Right kidney (tissue), 1 donor: ENCODE measurements at regions not wholly inside any gene's neighbourhood (a gene's known extent, or its start where the extent isn't known, plus 50 kb on each side); places are given as distances from the start of the nearest gene placed in this dataset.

Experiments
- DNase-seq: peaks from one replicate; pipeline ENCODE4 v3.0.0-alpha.2; 2016

GRCh38 chr2:21519821-21520220, 396.1 kb downstream of the TDRD15 start:
- no peak for DNase-seq

DNA sequence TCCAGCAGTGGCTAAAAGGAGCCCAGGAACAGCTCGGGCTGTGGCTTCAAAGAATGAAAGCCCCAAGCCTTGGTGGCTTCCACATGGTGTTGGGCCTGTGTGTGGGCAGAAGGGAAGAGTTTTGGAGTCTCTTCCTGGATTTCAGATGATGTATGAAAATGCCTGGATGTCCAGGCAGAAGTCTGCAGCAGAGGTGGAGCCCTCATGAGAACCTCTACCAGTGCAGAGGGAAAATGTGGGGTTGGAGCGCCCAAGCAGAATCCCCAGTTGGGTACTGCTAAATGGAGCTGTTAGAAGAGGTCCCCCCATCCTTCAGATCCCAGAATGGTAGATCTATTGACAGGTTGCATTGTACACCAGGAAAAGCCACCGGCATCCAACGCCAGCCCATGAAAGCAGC, 412.1 kb downstream of the TDRD15 start:
- no peak for DNase-seq

GRCh38 chr2:21539685-21540084, 415.9 kb downstream of the TDRD15 start:
- no peak for DNase-seq

GRCh38 chr2:21543630-21544029, 419.9 kb downstream of the TDRD15 start:
- DNase-seq, result no peak

DNA sequence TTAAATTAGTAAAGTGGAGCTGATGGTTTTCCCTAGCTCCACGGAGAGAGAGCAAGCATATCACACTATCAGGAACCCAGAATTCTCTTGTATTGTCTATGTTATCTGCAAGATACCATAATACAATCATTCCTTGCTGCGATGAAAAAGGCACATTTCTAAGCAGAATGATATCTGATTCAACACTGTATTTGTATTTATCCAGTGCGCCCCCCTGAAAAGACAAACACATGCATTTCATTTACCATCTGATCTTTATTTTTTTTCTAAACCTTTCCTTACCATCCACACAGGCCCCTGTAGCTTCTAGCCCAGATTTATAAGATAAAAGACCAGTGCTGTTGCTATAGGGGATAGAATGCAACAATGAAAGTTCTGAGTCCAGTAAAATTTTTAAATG, 420.6 kb downstream of the TDRD15 start:
- no peak for DNase-seq

DNA sequence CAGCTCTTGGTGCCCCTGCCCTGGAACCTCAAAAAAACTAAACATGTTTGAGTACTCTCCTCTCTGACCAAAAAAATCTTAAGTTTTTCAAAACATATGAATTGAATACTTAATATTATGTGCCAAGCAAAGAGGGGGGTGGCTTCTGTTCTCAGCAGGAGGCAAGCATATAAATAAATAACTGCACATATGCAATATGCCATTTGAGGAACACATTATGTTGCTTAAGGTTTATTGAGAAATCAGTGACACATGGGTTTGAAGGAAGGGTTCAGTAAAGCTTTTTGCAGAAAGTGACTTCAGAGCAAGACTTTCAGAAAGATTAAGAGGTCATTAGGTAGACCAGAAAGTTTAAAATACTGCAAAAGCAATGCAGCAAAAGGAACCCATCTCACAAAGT, 429.2 kb downstream of the TDRD15 start:
- DNase-seq, result no peak

DNA sequence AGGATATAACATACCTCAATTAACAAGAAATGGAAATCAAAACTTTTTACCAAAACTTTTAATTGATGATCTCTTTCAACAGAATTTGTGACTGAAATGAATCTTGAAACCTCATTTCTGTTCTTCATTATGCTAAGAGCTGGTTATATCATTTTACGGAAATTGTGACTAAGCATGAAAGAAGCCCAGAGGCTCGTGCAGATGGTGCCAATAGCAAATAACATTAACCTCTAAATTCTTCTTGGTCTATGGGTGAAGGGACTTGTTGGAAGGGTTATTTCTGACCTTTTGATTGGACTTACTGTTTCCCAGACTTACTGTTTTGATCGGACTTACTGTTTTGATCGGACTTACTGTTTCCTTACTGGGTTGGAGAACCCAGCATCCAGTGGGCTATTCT, 435.6 kb downstream of the TDRD15 start:
- DNase-seq, result no peak

- DNase-seq, result no peak
Observed at GRCh38 chr2:21561965-21562364, 438.2 kb downstream of the TDRD15 start.

- DNase-seq, result no peak
Observed at GRCh38 chr2:21567395-21567794, 443.6 kb downstream of the TDRD15 start.

DNA sequence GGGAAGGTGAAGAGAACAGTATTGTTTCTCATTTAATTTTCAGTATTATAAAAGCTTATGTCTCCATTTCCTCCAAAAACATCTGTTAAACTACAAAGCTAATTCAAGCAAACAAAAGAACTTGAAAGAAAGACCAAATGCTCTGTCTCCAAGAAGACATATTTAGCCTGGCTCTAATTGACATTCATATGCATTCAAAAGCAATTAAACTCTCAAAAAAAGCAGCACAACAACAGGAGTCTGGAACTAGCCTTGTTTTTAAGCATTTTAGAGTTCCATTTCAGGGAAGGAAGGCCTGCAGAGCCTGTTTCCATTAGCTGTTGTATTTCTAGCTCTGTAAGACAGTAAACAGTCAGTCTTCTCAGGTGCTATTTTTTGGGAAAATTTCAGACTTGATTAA, 447.9 kb downstream of the TDRD15 start:
- DNase-seq, result no peak

GRCh38 chr2:21580391-21580790, 456.6 kb downstream of the TDRD15 start:
- no peak for DNase-seq

- no peak for DNase-seq
Observed at GRCh38 chr2:21585881-21586280, 462.1 kb downstream of the TDRD15 start.

DNA sequence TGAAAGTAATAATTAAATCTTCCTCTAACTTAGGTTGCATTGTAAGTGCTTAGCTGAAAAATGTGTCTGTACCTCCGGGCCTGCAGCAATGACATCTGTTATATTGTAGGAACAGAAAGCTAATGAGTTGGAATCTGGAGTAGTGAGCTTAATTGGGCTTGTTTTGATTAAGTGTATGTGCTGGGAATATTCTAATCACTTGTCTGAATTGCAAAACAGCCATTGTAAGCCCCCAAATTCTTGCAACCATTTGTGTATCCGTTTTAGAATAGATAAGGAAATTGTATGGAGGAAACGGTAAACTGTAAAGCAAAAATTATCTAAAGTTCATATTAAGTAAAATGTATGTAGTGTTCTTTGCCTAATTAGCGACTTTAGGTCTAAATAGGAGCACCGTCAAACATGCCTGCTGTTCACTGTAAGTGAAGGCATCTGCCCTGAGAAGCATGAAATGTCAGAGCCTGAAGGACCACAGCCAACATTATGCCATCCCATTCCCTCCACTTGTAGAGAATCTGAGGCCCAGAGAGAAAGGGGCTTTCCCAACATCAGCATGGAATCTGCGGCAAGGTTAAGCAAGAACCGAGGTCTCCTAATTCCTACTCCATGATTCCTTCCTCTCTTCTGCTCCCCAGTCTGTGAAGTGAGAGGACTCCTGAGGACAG, 466.4 kb downstream of the TDRD15 start:
- no peak for DNase-seq

GRCh38 chr2:21591926-21592325, 468.2 kb downstream of the TDRD15 start:
- no peak for DNase-seq

DNA sequence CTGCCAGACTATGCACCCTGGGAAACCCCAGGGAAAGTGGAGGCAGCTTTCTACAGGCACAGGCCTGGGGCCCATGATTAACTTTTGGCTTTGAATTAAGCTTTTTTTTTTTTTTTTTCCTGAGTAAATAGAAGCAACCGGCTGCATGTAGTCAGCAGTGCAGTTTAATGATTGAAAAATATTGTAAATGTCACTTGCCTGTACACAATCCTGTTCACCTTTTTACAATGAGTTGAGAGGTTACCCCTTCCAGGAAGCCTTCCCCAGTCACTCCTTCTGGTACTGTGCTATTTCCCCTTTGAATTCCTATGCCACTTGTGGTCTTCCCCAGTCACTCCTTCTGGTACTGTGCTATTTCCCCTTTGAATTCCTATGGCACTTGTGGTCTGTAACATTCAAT, 475.6 kb downstream of the TDRD15 start:
- peak; percentile 3 for DNase-seq

DNA sequence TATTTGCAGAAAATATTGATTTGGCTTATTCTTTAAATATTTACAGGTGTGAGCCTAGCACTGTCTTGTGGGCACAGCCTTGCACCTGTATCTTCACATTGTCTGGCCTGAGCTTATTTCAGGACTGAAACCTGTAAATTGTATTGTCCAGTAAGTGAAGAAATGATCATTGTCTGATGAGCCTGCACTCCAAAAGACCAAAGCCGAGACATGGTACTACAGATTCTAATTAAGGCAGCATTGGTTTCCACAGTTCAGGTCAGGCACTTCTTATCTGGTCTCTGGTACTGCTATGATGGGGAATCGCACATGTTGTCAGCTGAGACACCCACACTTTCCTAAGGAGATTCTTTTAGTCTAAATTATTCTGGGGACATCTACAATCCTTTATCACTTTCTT, 479.0 kb downstream of the TDRD15 start:
- no peak for DNase-seq

DNA sequence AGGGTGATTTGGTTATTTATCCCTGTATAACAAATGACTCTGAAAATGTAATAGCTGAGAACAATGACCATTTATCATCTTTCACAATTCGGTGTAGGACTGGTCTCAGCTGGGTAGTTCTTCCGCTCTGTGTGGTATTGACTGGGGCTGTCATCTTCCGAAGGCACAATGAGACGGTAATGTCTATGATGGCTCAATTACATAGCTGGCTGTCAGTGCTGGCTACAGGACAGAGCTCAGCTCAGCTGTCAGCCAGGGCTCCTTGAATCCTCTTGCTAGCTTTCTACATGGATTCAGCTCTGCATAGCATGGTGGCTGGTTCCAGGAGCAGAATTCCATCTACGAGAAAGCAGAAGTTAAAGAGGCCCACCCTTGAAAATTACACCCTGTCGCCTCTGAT, 483.8 kb downstream of the TDRD15 start:
- DNase-seq, result no peak

- DNase-seq, result no peak
Observed at GRCh38 chr2:21610304-21610703, 486.5 kb downstream of the TDRD15 start.

DNA sequence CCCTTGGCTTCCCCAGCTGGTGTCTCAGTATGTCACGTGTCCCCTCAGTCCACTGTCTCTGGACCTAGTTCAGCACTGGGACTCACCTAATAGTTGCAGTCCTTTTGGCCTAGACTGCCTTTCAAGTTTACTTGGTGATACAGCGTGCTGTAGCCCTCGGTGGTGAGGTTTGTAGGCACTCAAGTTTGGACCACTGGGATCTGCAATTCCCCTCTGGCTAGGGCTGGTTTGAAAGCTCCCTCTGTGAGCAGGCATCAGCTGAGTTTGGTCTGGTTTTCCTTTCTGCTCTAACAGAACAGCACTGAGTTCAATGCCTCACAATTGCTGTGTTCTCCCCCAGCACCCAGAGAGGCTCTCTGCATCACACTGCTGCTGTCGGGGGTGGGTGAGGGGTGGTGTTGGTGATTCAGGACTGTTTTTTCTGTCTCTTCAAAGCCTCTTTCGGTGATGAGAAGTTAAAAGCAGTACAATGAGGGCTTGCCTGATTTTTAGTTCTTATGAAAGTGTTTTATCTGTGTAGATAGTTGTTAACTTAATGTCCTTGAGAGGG, 494.2 kb downstream of the TDRD15 start:
- no peak for DNase-seq

GRCh38 chr2:21620771-21621170, 497.0 kb downstream of the TDRD15 start:
- no peak for DNase-seq

- no peak for DNase-seq
Observed at GRCh38 chr2:21627938-21628337, 504.2 kb downstream of the TDRD15 start.

DNA sequence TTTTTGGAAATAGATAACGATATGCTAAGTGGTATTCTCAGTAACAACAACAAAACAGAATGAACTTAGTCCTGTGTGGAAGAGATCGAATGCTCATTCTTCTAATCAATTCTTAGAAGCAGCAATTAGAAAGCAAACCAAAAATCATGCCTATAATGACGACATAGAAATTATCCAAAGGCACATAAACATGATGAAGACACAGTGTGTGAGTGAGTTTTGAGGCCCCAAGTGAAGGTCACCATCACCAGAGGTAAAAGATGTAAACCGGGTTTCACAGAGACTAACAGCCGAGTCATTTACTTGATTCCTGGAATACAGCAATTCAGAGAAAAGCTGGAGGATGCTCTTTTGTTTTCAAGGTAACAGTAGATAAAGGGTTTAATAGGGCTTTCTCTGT, 509.2 kb downstream of the TDRD15 start:
- no peak for DNase-seq

DNA sequence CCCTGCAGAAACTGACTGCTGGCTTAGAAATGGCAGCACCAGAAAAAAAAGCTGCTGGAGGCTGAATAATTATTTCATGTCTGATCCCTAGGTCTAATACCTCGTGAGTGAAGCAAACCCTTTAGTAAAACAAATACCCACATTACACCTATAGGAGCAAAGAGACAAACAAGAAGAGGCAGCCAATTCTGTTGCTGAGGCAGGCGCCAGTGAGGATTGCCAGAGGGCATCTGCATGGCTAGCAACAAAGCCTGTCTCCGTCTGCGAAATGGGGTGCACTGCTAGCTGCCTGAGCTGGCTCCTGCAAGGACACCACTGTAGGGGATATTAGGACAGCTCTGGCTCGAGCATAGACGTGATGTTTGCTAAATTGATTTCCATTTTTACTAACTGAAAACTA, 509.7 kb downstream of the TDRD15 start:
- DNase-seq, result no peak

- no peak for DNase-seq
Observed at GRCh38 chr2:21633911-21634310, 510.1 kb downstream of the TDRD15 start.

- DNase-seq, result no peak
Observed at GRCh38 chr2:21640046-21640445, 516.3 kb downstream of the TDRD15 start.
